ENCODE measurements at regions not wholly inside any gene's neighbourhood (a gene's known extent, or its start where the extent isn't known, plus 50 kb on each side); places are given as distances from the start of the nearest gene placed in this dataset.

- ATAC-seq, result no peak
- Histone ChIP-seq H3K4me3 (no peak overlapping the region), H3K36me3 (no peaks in the 10 kb centered on the region), H3K27ac (no peak overlapping the region), H3K4me1 (no peaks in the 10 kb centered on the region), H3K27me3 (no peaks in the 10 kb centered on the region), H3K9me3 (no peaks in the 10 kb centered on the region)
- no peak for DNase-seq
- TF ChIP-seq, protein P1, sequence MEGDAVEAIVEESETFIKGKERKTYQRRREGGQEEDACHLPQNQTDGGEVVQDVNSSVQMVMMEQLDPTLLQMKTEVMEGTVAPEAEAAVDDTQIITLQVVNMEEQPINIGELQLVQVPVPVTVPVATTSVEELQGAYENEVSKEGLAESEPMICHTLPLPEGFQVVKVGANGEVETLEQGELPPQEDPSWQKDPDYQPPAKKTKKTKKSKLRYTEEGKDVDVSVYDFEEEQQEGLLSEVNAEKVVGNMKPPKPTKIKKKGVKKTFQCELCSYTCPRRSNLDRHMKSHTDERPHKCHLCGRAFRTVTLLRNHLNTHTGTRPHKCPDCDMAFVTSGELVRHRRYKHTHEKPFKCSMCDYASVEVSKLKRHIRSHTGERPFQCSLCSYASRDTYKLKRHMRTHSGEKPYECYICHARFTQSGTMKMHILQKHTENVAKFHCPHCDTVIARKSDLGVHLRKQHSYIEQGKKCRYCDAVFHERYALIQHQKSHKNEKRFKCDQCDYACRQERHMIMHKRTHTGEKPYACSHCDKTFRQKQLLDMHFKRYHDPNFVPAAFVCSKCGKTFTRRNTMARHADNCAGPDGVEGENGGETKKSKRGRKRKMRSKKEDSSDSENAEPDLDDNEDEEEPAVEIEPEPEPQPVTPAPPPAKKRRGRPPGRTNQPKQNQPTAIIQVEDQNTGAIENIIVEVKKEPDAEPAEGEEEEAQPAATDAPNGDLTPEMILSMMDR (IDR thresholded peaks at IDR 0.05), result no peak
- intact Hi-C loops (cut with DNase I), result no loop called here
Observed at GRCh38 chr20:19120569-19120968, 91.9 kb upstream of the SLC24A3 start.

- H3K4me3 ChIP-seq, result no peak overlapping the region
- TF ChIP-seq, protein P1 (IDR thresholded peaks at IDR 0.05), result no peak
- no peaks in the 10 kb centered on the region for H3K27me3 ChIP-seq
- no peaks in the 10 kb centered on the region for H3K36me3 ChIP-seq
- H3K9me3 ChIP-seq, result no peaks in the 10 kb centered on the region
- no peak overlapping the region for H3K27ac ChIP-seq
- intact Hi-C loops (cut with DNase I), result no loop called here
- no peaks in the 10 kb centered on the region for H3K4me1 ChIP-seq
- DNase-seq (no peak), ATAC-seq (no peak)
Observed at GRCh38 chr20:19121463-19121862, 91.0 kb upstream of the SLC24A3 start.

- H3K27me3 ChIP-seq, result no peaks in the 10 kb centered on the region
- no peaks in the 10 kb centered on the region for H3K9me3 ChIP-seq
- H3K27ac ChIP-seq, result no peak overlapping the region
- TF ChIP-seq, protein P1 (IDR thresholded peaks at IDR 0.05), result no peak
- ATAC-seq (no peak), DNase-seq (no peak)
- intact Hi-C loops (cut with DNase I), result no loop called here
- H3K4me3 ChIP-seq, result no peak overlapping the region
- H3K4me1 ChIP-seq, result no peaks in the 10 kb centered on the region
- no peaks in the 10 kb centered on the region for H3K36me3 ChIP-seq
Observed at GRCh38 chr20:19121916-19122315, 90.5 kb upstream of the SLC24A3 start.

DNA sequence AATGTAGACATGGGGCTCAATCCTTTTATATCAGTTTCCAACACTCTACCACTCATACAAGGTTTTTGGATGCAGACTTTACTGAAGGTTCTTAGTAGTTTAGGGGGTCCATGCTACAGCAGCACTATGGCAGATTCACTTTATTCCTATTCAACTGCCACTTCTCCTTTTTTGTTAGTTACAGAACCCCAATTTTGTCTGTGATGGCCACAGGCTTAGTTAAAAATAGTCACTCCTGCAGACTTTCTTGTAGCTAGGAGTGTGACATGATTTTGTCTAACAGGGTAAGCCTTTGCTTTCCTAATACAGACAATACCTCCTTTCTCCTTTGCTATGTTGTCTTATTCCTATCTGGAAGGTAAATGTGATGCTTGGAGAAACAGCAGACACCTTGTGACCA, 90.0 kb upstream of the SLC24A3 start:
- H3K27ac ChIP-seq, result no peak overlapping the region
- no peaks in the 10 kb centered on the region for H3K27me3 ChIP-seq
- no peaks in the 10 kb centered on the region for H3K9me3 ChIP-seq
- no peak overlapping the region for H3K4me3 ChIP-seq
- TF ChIP-seq, protein P1 (IDR thresholded peaks at IDR 0.05), result no peak
- no peaks in the 10 kb centered on the region for H3K36me3 ChIP-seq
- ATAC-seq (no peak), DNase-seq (no peak)
- intact Hi-C loops (cut with DNase I), result no loop called here
- no peaks in the 10 kb centered on the region for H3K4me1 ChIP-seq

DNA sequence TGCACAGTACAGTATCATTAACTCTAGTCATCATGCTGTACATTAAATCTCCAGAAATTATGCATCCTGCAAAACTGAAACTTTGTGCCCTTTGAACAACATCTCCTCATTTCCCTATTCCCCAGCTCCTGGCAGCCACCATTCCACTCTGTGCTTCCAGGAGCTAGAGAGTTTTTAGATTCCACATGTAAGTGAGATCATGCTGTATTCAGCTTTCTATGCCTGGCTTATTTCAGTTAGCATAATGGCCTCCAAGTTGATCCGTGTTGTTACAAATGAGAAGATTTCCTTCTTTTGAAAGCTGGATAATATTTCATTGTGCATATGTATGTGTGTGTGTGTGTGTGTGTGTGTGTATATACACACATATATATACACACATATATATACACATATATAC, 86.9 kb upstream of the SLC24A3 start:
- TF ChIP-seq, protein P1 (IDR thresholded peaks at IDR 0.05), result no peak
- no peaks in the 10 kb centered on the region for H3K36me3 ChIP-seq
- no peaks in the 10 kb centered on the region for H3K4me1 ChIP-seq
- DNase-seq (no peak), ATAC-seq (no peak)
- no peak overlapping the region for H3K4me3 ChIP-seq
- no peak overlapping the region for H3K27ac ChIP-seq
- H3K9me3 ChIP-seq, result no peaks in the 10 kb centered on the region
- no peaks in the 10 kb centered on the region for H3K27me3 ChIP-seq
- intact Hi-C loops (cut with DNase I), result no loop called here

All from left lung (tissue), 4 donors.